ENCODE measurements at regions not wholly inside any gene's neighbourhood (a gene's known extent, or its start where the extent isn't known, plus 50 kb on each side); places are given as distances from the start of the nearest gene placed in this dataset.

- Histone ChIP-seq H3K4me1 (ENCODE audit: control insufficient read depth, insufficient read depth, low read length) (no peaks in the 10 kb centered on the region), H3K36me3 (ENCODE audit: control insufficient read depth, insufficient read depth, low read length) (no peaks in the 10 kb centered on the region), H3K27ac (ENCODE audit: low read length) (no peak overlapping the region), H3K27me3 (ENCODE audit: control insufficient read depth, insufficient read depth, low read length) (no peaks in the 10 kb centered on the region; the same call in 1 of the 2 replicates), H3K4me3 (ENCODE audit: low read depth in 2 of 2, low read length in 2 of 2) (no peak overlapping the region), H3K9me3 (ENCODE audit: control insufficient read depth, insufficient read depth, low read depth, low read length) (no peaks in the 10 kb centered on the region)
- ATAC-seq (no peak), DNase-seq (ENCODE audit: low read depth, low spot score) (no peak)
- ChIA-PET POLR2A (no interaction called here), CTCF (no interaction called here)
- TF ChIP-seq REST (IDR thresholded peaks at IDR 0.05; ENCODE audit: insufficient read depth in 1 of 2, low read depth in 2 of 2, low read length in 1 of 2) (no peak), CTCF (IDR thresholded peaks at IDR 0.05) (no peak), TCF7L2 (IDR thresholded peaks at IDR 0.05; ENCODE audit: low read depth, low read length) (no peak), POLR2AphosphoS5 (IDR thresholded peaks at IDR 0.05; ENCODE audit: low read depth, low read length) (no peak), SIN3A (IDR thresholded peaks at IDR 0.05; ENCODE audit: borderline replicate concordance, insufficient read depth, low read depth, low read length) (no peak)
- in situ Hi-C loops (cut with HindIII; ENCODE audit: low pct_unique_long_range_greater_than_20kb, low sequenced_read_pairs) (no loop called here), intact Hi-C loops (cut with micrococcal nuclease; ENCODE audit: unreplicated experiment) (no loop called here)
- no TSS peak for BruUV-seq (replicated peaks)
These were observed 189.9 kb upstream of the CXCL13 start for GRCh38 chr4:77415689-77416088.

- Histone ChIP-seq H3K27me3 (ENCODE audit: control insufficient read depth, insufficient read depth, low read length) (no peaks in the 10 kb centered on the region), H3K9me3 (ENCODE audit: control insufficient read depth, insufficient read depth, low read depth, low read length) (no peaks in the 10 kb centered on the region), H3K4me1 (ENCODE audit: control insufficient read depth, insufficient read depth, low read length) (no peaks in the 10 kb centered on the region), H3K27ac (ENCODE audit: low read length) (no peak overlapping the region), H3K36me3 (ENCODE audit: control insufficient read depth, insufficient read depth, low read length) (no peaks in the 10 kb centered on the region), H3K4me3 (ENCODE audit: low read depth in 2 of 2, low read length in 2 of 2) (no peak overlapping the region)
- POLR2A ChIA-PET, result no interaction called here
- TF ChIP-seq TCF7L2 (IDR thresholded peaks at IDR 0.05; ENCODE audit: low read depth, low read length) (no peak), CTCF (IDR thresholded peaks at IDR 0.05) (peak; percentile 32), SIN3A (IDR thresholded peaks at IDR 0.05; ENCODE audit: borderline replicate concordance, insufficient read depth, low read depth, low read length) (no peak), POLR2AphosphoS5 (IDR thresholded peaks at IDR 0.05; ENCODE audit: low read depth, low read length) (no peak), REST (IDR thresholded peaks at IDR 0.05; ENCODE audit: insufficient read depth in 1 of 2, low read depth in 2 of 2, low read length in 1 of 2) (no peak)
- DNase-seq (ENCODE audit: low read depth, low spot score) (no peak), ATAC-seq (0 out of 2 replicates have a peak, but pooled peaks have one; percentile 62)
- BruUV-seq (replicated peaks), result no TSS peak
- intact Hi-C loops (cut with micrococcal nuclease; ENCODE audit: unreplicated experiment) (no loop called here), in situ Hi-C loops (cut with HindIII; ENCODE audit: low pct_unique_long_range_greater_than_20kb, low sequenced_read_pairs) (no loop called here)
- CTCF ChIA-PET, result interaction anchor here (0.8 kb wide), 1 partner anchor 11 kb away, joined by 3 read pairs; no protein-coding TSS in a partner anchor
These were observed 187.3 kb upstream of the CXCL13 start for GRCh38 chr4:77418333-77418732.

All from Panc1 (cell line).